ENCODE measurements at regions not wholly inside any gene's neighbourhood (a gene's known extent, or its start where the extent isn't known, plus 50 kb on each side); places are given as distances from the start of the nearest gene placed in this dataset.

DNA sequence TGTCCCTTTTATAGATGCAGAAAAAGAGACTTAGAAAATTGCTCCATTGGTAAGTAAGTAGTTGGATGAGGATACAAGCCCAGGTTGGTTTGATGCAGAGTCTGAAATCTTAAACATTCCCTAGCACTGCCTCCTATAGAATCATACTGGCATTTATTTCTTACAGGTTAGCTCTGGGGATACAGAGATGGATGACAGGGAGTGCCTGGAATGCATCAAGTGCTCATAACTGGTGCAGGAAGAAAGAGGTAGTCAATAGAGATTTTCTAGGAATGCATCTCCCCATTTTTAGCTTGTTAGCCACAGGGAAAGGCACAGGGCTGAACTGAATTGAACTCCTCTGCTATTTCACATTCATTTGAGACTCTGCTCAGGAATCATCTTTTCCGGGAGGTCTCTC lies 269.0 kb upstream of the USP24 start:
- no peak for TF ChIP-seq POLR2A (IDR thresholded peaks at IDR 0.05)
- TF ChIP-seq, protein P1, sequence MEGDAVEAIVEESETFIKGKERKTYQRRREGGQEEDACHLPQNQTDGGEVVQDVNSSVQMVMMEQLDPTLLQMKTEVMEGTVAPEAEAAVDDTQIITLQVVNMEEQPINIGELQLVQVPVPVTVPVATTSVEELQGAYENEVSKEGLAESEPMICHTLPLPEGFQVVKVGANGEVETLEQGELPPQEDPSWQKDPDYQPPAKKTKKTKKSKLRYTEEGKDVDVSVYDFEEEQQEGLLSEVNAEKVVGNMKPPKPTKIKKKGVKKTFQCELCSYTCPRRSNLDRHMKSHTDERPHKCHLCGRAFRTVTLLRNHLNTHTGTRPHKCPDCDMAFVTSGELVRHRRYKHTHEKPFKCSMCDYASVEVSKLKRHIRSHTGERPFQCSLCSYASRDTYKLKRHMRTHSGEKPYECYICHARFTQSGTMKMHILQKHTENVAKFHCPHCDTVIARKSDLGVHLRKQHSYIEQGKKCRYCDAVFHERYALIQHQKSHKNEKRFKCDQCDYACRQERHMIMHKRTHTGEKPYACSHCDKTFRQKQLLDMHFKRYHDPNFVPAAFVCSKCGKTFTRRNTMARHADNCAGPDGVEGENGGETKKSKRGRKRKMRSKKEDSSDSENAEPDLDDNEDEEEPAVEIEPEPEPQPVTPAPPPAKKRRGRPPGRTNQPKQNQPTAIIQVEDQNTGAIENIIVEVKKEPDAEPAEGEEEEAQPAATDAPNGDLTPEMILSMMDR (IDR thresholded peaks at IDR 0.05) = no peak
- 73% methylated on average over 1 of the region's 1 CpG for WGBS (ENCODE audit: insufficient coverage, low coverage, low lambda C conversion rate, missing lambda C conversion rate)
- H3K27ac ChIP-seq = no peak overlapping the region
- no peak overlapping the region for H3K4me3 ChIP-seq
- no peaks in the 10 kb centered on the region for H3K36me3 ChIP-seq
- no peaks in the 10 kb centered on the region for H3K4me1 ChIP-seq
- intact Hi-C loops (cut with DNase I) = no loop called here
- ATAC-seq = no peak
- DNase-seq = no peak
- H3K9me3 ChIP-seq = no peaks in the 10 kb centered on the region
- no peaks in the 10 kb centered on the region for H3K27me3 ChIP-seq

DNA sequence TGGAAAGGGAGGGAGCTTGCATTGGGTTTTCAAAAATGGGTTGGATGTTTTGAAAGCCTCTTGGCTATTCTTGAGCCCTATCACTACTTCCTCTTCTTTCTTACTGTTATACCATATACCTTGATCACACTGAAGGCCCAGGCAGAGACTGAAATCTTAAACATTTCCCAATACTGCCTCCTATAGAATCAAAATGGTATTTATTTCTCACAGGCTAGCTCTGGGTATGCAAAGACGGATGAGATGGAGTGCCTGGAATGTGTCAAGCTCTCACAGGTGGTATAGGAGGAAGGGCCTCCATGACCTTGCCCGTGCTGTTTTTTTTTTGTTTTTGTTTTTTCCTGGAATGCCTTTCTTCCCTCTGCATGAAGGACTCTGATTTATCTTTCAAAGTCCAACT lies 268.4 kb upstream of the USP24 start:
- no peaks in the 10 kb centered on the region for H3K27me3 ChIP-seq
- ATAC-seq = no peak
- H3K36me3 ChIP-seq = no peaks in the 10 kb centered on the region
- DNase-seq = no peak
- H3K27ac ChIP-seq = no peak overlapping the region
- H3K4me3 ChIP-seq = no peak overlapping the region
- intact Hi-C loops (cut with DNase I) = no loop called here
- TF ChIP-seq POLR2A (IDR thresholded peaks at IDR 0.05) = no peak
- TF ChIP-seq, protein P1 (IDR thresholded peaks at IDR 0.05) = no peak
- 48% methylated on average over 2 of the region's 2 CpGs for whole genome bisulfite sequencing (ENCODE audit: insufficient coverage, low coverage, low lambda C conversion rate, missing lambda C conversion rate)
- no peaks in the 10 kb centered on the region for H3K4me1 ChIP-seq
- H3K9me3 ChIP-seq = no peaks in the 10 kb centered on the region

DNA sequence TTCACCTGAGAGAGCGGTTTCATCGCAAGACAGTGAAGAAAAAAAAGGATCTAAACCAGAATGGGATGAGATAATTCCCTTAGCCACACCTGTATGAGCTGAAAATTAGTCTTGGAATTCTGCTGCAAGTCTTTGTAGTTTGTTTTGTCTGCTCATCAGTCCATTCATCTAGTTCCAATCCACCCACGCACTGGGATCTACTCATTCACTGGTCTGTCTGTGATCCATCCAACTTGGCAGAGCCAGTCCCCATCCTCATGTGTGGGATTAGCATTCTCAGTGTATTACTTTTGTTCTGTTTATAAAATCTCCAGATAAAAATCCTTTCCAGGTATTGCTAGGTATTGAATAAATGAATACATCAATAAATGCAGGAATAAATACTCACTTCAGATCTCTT lies 266.5 kb upstream of the USP24 start:
- WGBS (ENCODE audit: insufficient coverage, low coverage, low lambda C conversion rate, missing lambda C conversion rate) = 59% methylated on average over 3 of the region's 3 CpGs
- no peak for ATAC-seq

DNA sequence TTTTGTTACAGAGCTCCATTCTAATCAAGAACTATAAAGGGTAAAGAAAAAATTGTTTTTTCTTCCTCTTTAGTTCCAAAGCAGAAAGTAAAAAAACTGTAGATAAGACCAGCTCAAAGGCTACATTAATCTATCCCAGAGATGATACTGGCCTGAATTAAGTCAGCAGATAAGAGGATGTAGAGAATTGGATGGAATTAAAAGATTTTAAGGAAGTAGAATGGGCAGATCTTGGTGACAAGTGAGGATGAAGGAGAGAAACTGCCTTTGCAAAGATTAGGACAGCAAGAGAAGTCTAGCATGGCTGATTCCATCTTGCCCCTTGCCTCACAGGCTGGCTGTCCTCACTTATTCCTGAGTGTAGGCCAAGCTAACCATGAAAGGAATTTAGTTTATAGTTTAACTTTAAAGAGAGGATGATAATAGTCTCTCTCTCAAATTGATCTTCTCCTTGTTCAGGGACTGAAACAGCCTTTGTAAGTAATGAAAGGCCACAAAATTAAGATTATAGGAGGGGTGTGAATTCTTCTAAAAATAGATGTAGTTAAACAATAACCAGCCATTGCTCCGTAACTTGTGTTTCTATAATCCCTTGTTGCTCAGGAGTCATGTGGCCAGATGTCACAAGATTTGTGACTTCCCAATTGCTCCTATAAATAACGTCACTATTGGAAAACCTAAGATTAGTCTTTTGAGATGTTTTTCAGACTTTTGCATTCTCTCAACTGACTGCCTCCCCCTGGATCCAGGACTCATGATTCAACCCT lies 265.0 kb upstream of the USP24 start:
- H3K4me1 ChIP-seq = no peaks in the 10 kb centered on the region
- ATAC-seq (no peak), DNase-seq (no peak)
- no peaks in the 10 kb centered on the region for H3K9me3 ChIP-seq
- no peaks in the 10 kb centered on the region for H3K36me3 ChIP-seq
- H3K27ac ChIP-seq = no peak overlapping the region
- WGBS (ENCODE audit: insufficient coverage, low coverage, low lambda C conversion rate, missing lambda C conversion rate) = 34% methylated on average over 2 of the region's 2 CpGs
- TF ChIP-seq, protein P1 (IDR thresholded peaks at IDR 0.05) = no peak
- no peak for TF ChIP-seq POLR2A (IDR thresholded peaks at IDR 0.05)
- no peak overlapping the region for H3K4me3 ChIP-seq
- no peaks in the 10 kb centered on the region for H3K27me3 ChIP-seq
- intact Hi-C loops (cut with DNase I) = no loop called here

More for the DNA sequence above, 266.5 kb upstream of the USP24 start:
- no peaks in the 10 kb centered on the region for H3K4me1 ChIP-seq
- no peaks in the 10 kb centered on the region for H3K27me3 ChIP-seq
- DNase-seq = no peak
- TF ChIP-seq, protein P1 (IDR thresholded peaks at IDR 0.05) = no peak
- no peak for TF ChIP-seq POLR2A (IDR thresholded peaks at IDR 0.05)
- H3K36me3 ChIP-seq = no peaks in the 10 kb centered on the region
- intact Hi-C loops (cut with DNase I) = no loop called here
- H3K4me3 ChIP-seq = no peak overlapping the region
- H3K9me3 ChIP-seq = no peaks in the 10 kb centered on the region
- H3K27ac ChIP-seq = no peak overlapping the region
